CD14-positive monocyte (primary cell): ENCODE measurements at regions not wholly inside any gene's neighbourhood (a gene's known extent, or its start where the extent isn't known, plus 50 kb on each side); places are given as distances from the start of the nearest gene placed in this dataset.

Source experiments
- DNase-seq, 3 donors: peaks; one replicate each; pipeline ENCODE4 v3.0.0-alpha.2; 2011 to 2022
- H2AFZ ChIP-seq: 2 replicates; pipeline ENCODE4 v1.6.0; 2012; ENCODE audit warnings: mild to moderate bottlenecking, low read depth, low read length, inconsistent platforms; ENCODE audit not compliant: insufficient read depth, poor library complexity, severe bottlenecking
- H3K27ac ChIP-seq, 2 donors: 1 replicate in 1 of 2; 2 replicates in 1 of 2; pipeline ENCODE4 v1.5.1; 2012 to 2013; ENCODE audit warnings: low read length in 2 of 2, control low read depth in 1 of 2, inconsistent platforms in 1 of 2, low read depth in 1 of 2, mild to moderate bottlenecking in 1 of 2
- H3K27me3 ChIP-seq, 2 donors: one replicate each; pipeline versions ENCODE4 v1.6.0 to v1.6.1; 2011 to 2013; ENCODE audit warnings: low read length in 2 of 2; ENCODE audit not compliant: control insufficient read depth in 2 of 2, insufficient read depth in 2 of 2
- H3K36me3 ChIP-seq, 2 donors: replicated peaks in 1 of 2; 1 replicate in 1 of 2; 2 replicates in 1 of 2; pipeline versions ENCODE4 v1.5.1 to v1.6.1; 2012 to 2013; ENCODE audit warnings: low read length in 2 of 2, control low read depth in 1 of 2, inconsistent platforms in 1 of 2, mild to moderate bottlenecking in 1 of 2; ENCODE audit not compliant: insufficient read depth in 2 of 2, control insufficient read depth in 1 of 2
- H3K4me1 ChIP-seq, 2 donors: 1 replicate in 1 of 2; 2 replicates in 1 of 2; pipeline versions ENCODE4 v1.5.1 to v1.6.1; 2012 to 2013; ENCODE audit warnings: low read length in 2 of 2, control low read depth in 1 of 2, inconsistent platforms in 1 of 2, mild to moderate bottlenecking in 1 of 2, moderate library complexity in 1 of 2; ENCODE audit not compliant: insufficient read depth in 2 of 2, control insufficient read depth in 1 of 2
- H3K4me2 ChIP-seq: replicated peaks from 2 replicates; pipeline ENCODE3; 2012; ENCODE audit warnings: low read length, moderate library complexity, mild to moderate bottlenecking; ENCODE audit not compliant: poor library complexity, severe bottlenecking; ENCODE audit errors: extremely low read depth
- H3K4me3 ChIP-seq, 3 experiments: fragments of 200-600 bp in 1 of 3; sonication (generic) in 1 of 3; replicated peaks in 1 of 3; 1 replicate in 2 of 3; 2 replicates in 1 of 3; pipeline ENCODE4 v1.5.1; 2011 to 2013; ENCODE audit warnings: low read length in 3 of 3, mild to moderate bottlenecking in 3 of 3, control low read depth in 2 of 3, low read depth in 2 of 3, inconsistent platforms in 1 of 3, moderate library complexity in 1 of 3
- H3K79me2 ChIP-seq: 2 replicates; pipeline ENCODE4 v1.6.0; 2012; ENCODE audit warnings: mild to moderate bottlenecking, control low read depth, inconsistent platforms, low read length, moderate library complexity; ENCODE audit not compliant: insufficient read depth
- H3K9ac ChIP-seq: 2 replicates; pipeline ENCODE4 v1.6.0; 2017; ENCODE audit warnings: low read length, mild to moderate bottlenecking; ENCODE audit not compliant: insufficient read depth, poor library complexity, severe bottlenecking
- H3K9me3 ChIP-seq, 2 donors: replicated peaks in 1 of 2; 1 replicate in 1 of 2; 2 replicates in 1 of 2; pipeline versions ENCODE4 v1.5.1 to v1.6.1; 2012 to 2013; ENCODE audit warnings: low read length in 2 of 2, control low read depth in 1 of 2; ENCODE audit not compliant: control insufficient read depth in 1 of 2, insufficient read depth in 1 of 2
- H4K20me1 ChIP-seq: 2 replicates; pipeline ENCODE4 v1.6.0; 2012; ENCODE audit warnings: mild to moderate bottlenecking, low read length, control low read depth, moderate library complexity; ENCODE audit not compliant: insufficient read depth
- H3K27ac Mint-ChIP-seq, 7 donors: one replicate each; pipeline ENCODE4 v1.8.0; 2020; ENCODE audit warnings: mild to moderate bottlenecking in 7 of 7, mixed read lengths in 7 of 7, moderate library complexity in 6 of 7, inconsistent platforms in 2 of 7
- H3K27me3 Mint-ChIP-seq, 3 donors: one replicate each; pipeline ENCODE4 v1.8.0; 2021 to 2022; ENCODE audit warnings: low read depth in 3 of 3, mild to moderate bottlenecking in 3 of 3, mixed read lengths in 3 of 3, moderate library complexity in 3 of 3, inconsistent platforms in 1 of 3
- H3K36me3 Mint-ChIP-seq, 2 donors: one replicate each; pipeline ENCODE4 v1.8.0; 2020; ENCODE audit warnings: mixed read lengths in 2 of 2, inconsistent platforms in 1 of 2, mild to moderate bottlenecking in 1 of 2
- H3K4me1 Mint-ChIP-seq: one replicate; pipeline ENCODE4 v1.8.0; 2020; ENCODE audit warnings: mild to moderate bottlenecking, mixed read lengths
- H3K4me3 Mint-ChIP-seq, 2 donors: one replicate each; pipeline ENCODE4 v1.8.0; 2020; ENCODE audit warnings: mild to moderate bottlenecking in 2 of 2, mixed read lengths in 2 of 2, moderate library complexity in 1 of 2
- H3K9me3 Mint-ChIP-seq, 7 donors: one replicate each; pipeline ENCODE4 v1.8.0; 2020 to 2022; ENCODE audit warnings: mixed read lengths in 7 of 7, mild to moderate bottlenecking in 6 of 7, moderate library complexity in 6 of 7, inconsistent platforms in 2 of 7
- CTCF ChIP-seq: fragments of 200-600 bp; IDR thresholded peaks from one replicate; pipeline ENCODE4 v1.8.0; 2022; ENCODE audit warnings: antibody characterized with exemption, mild to moderate bottlenecking
- WGBS: methylation state at CpG from one replicate; pipeline ENCODE4 v1.1.5; 2013; ENCODE audit warnings: missing lambda C conversion rate; ENCODE audit not compliant: insufficient coverage; 5-methylcytosine and 5-hydroxymethylcytosine counted together
- intact Hi-C, 2 donors: fragments of 100-400 bp; cut with micrococcal nuclease; formaldehyde crosslinking; loops; one replicate each; pipeline versions ENCODE4 v1.15.0 to v1.15.1; 2023

DNA sequence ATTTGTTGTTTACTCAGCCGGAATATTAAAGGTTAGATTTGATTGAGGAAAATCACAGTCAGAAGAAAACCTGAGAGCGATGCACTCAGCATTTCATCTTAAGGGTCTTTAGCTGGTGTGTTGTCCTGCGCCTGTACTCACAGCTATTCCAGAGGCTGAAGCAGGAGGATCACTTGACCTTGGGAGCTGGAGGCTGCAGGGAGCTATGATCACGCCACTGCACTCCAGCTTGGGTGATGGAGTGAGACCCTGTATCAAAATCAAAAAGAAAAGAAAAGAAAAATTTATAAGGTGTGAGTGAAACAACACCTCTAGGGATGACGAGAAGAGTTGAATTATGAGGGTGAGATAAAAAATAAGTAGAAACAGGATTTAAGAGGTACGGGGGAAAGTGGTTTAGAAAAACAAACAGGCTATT, 165.0 kb downstream of the TRIM27 start:
- Histone ChIP-seq H3K9me3 (peaks cover under 1 to 23% of the 10 kb centered on the region in 2 donors), H2AFZ (no peak overlapping the region), H3K27ac (no peak overlapping the region), H3K4me2 (no peak overlapping the region), H3K9ac (no peak overlapping the region), H3K79me2 (no peaks in the 10 kb centered on the region), H4K20me1 (no peaks in the 10 kb centered on the region), H3K4me1 (no peaks in the 10 kb centered on the region), H3K36me3 (no peaks in the 10 kb centered on the region), H3K4me3 (no peak overlapping the region), H3K27me3 (peaks cover 4 to 38% of the 10 kb centered on the region in 2 donors)
- H3K27ac Mint-ChIP-seq, result no peak overlapping the region
- no peak for TF ChIP-seq CTCF
- DNase-seq, result no peak
- no peaks in the 10 kb centered on the region for H3K36me3 Mint-ChIP-seq
- no peak overlapping the region for H3K4me3 Mint-ChIP-seq
- 79% methylated on average over 5 of the region's 6 CpGs for WGBS
- H3K4me1 Mint-ChIP-seq, result no peaks in the 10 kb centered on the region
- intact Hi-C loops, result no loop called here
- H3K27me3 Mint-ChIP-seq, result peaks cover 12 to 34% (median 22%) of the 10 kb centered on the region in 3 donors
- H3K9me3 Mint-ChIP-seq, result peaks cover 6 to 31% (median 28%) of the 10 kb centered on the region in 7 donors

- TF ChIP-seq CTCF, result no peak
- 74% methylated on average over 13 of the region's 27 CpGs for WGBS
- H3K9me3 Mint-ChIP-seq, result peaks cover 7 to 49% (median 35%) of the 10 kb centered on the region in 7 donors
- H3K4me1 ChIP-seq, result no peaks in the 10 kb centered on the region
- intact Hi-C loops, result no loop called here
- H3K27me3 ChIP-seq, result peaks cover 49 to 79% of the 10 kb centered on the region in 2 donors
- no peaks in the 10 kb centered on the region for H4K20me1 ChIP-seq
- no peak overlapping the region for H3K27ac Mint-ChIP-seq
- H3K36me3 Mint-ChIP-seq, result peaks cover 0 to 3% of the 10 kb centered on the region in 2 donors
- H3K79me2 ChIP-seq, result no peaks in the 10 kb centered on the region
- H3K4me1 Mint-ChIP-seq, result no peaks in the 10 kb centered on the region
- no peak overlapping the region for H2AFZ ChIP-seq
- H3K9me3 ChIP-seq, result peaks cover 21 to 42% of the 10 kb centered on the region in 2 donors
- no peak overlapping the region for H3K4me2 ChIP-seq
- H3K27ac ChIP-seq, result no peak overlapping the region
- peak overlapping the region in 1 of 2 donors; percentile 82 for H3K4me3 Mint-ChIP-seq
- no peak overlapping the region for H3K9ac ChIP-seq
- H3K36me3 ChIP-seq, result no peaks in the 10 kb centered on the region
- peaks cover 56 to 69% (median 61%) of the 10 kb centered on the region in 3 donors for H3K27me3 Mint-ChIP-seq
- H3K4me3 ChIP-seq, result no peak overlapping the region
- no peak for DNase-seq
Observed at GRCh38 chr6:28764014-28764723, 159.6 kb downstream of the TRIM27 start.
